ENCODE measurements at regions not wholly inside any gene's neighbourhood (a gene's known extent, or its start where the extent isn't known, plus 50 kb on each side); places are given as distances from the start of the nearest gene placed in this dataset.

GRCh38 chr9:36728651-36729520, 156.2 kb downstream of the MELK start:
- 0 out of 2 replicates have a peak, but pooled peaks cover 9% of the 10 kb centered on the region for H3K4me1 ChIP-seq (ENCODE audit: insufficient read depth, low read length)
- TF ChIP-seq CTCF (conservative IDR thresholded peaks at IDR 0.05), result peak; percentile 98
- Mint-ChIP-seq H3K27me3 (ENCODE audit: low read depth) (no peaks in the 10 kb centered on the region), H3K36me3 (ENCODE audit: insufficient read depth in 1 of 3, low read depth in 3 of 3) (no peaks in the 10 kb centered on the region), H3K27ac (no peak overlapping the region), H3K4me1 (peaks cover 29 to 32% of the 10 kb centered on the region in 2 experiments), H3K9me3 (no peaks in the 10 kb centered on the region), H3K4me3 (no peak overlapping the region)
- no peak overlapping the region for H3K4ac ChIP-seq (ENCODE audit: low read depth, low read length)
- H2BK120ac ChIP-seq (ENCODE audit: low read depth, low read length, poor library complexity, severe bottlenecking), result no peak overlapping the region
- H2AK5ac ChIP-seq (ENCODE audit: insufficient read length, low read length), result no peak overlapping the region
- no peaks in the 10 kb centered on the region for H3K23me2 ChIP-seq (ENCODE audit: insufficient read length, low read depth, low read length, poor library complexity, severe bottlenecking)
- H3K9me3 ChIP-seq (ENCODE audit: control insufficient read depth, low read depth, low read length), result no peaks in the 10 kb centered on the region
- no peaks in the 10 kb centered on the region for H4K20me1 ChIP-seq (ENCODE audit: control insufficient read depth, insufficient read depth, insufficient read length)
- H3K56ac ChIP-seq (ENCODE audit: insufficient read length, low read depth, low read length), result no peak overlapping the region
- no peak overlapping the region for H3T11ph ChIP-seq (ENCODE audit: low read length)
- no peaks in the 10 kb centered on the region for H3K27me3 ChIP-seq (ENCODE audit: insufficient read depth, low read length)
- H4K91ac ChIP-seq (ENCODE audit: insufficient read length, low read depth, low read length), result no peak overlapping the region
- no peak overlapping the region for H3K18ac ChIP-seq (ENCODE audit: insufficient read length, low read depth, low read length)
- no peak overlapping the region for H2BK12ac ChIP-seq (ENCODE audit: insufficient read length, low read depth, low read length)
- no peak overlapping the region for H2BK20ac ChIP-seq (ENCODE audit: low read depth, low read length, poor library complexity, severe bottlenecking)
- no peaks in the 10 kb centered on the region for H3K79me1 ChIP-seq (ENCODE audit: insufficient read depth, low read depth, low read length, poor library complexity, severe bottlenecking)
- DNase-seq, result peak; percentile 91
- H2BK15ac ChIP-seq (ENCODE audit: low read depth, low read length), result no peak overlapping the region
- H4K5ac ChIP-seq (ENCODE audit: insufficient read length, low read depth, low read length), result no peak overlapping the region
- peak overlapping the region; percentile 63 for H2AFZ ChIP-seq (ENCODE audit: low read length)
- no peak overlapping the region for H2BK5ac ChIP-seq (ENCODE audit: insufficient read length, low read length)
- no peak overlapping the region for H3K9ac ChIP-seq (ENCODE audit: extremely low read depth, insufficient read length, low read length)
- no CpG with 5 or more reads among the region's 5 CpGs for WGBS (ENCODE audit: extremely low coverage, insufficient read length, low lambda C conversion rate)
- H3K4me2 ChIP-seq (ENCODE audit: insufficient read depth, insufficient read length, low read length), result no peak overlapping the region
- no peaks in the 10 kb centered on the region for H3K79me2 ChIP-seq (ENCODE audit: insufficient read depth, low read length)
- H3K23ac ChIP-seq (ENCODE audit: insufficient read length, low read depth, low read length), result no peak overlapping the region
- no peak overlapping the region for H3K27ac ChIP-seq (ENCODE audit: insufficient read length, low read depth, low read length)
- no peak overlapping the region for H4K8ac ChIP-seq (replicated peaks; ENCODE audit: insufficient read length, low read depth, low read length)
- no peak overlapping the region for H3K14ac ChIP-seq (ENCODE audit: insufficient read depth, low read length)

All from H9 (cell line).